ENCODE measurements at regions not wholly inside any gene's neighbourhood (a gene's known extent, or its start where the extent isn't known, plus 50 kb on each side); places are given as distances from the start of the nearest gene placed in this dataset.

DNA sequence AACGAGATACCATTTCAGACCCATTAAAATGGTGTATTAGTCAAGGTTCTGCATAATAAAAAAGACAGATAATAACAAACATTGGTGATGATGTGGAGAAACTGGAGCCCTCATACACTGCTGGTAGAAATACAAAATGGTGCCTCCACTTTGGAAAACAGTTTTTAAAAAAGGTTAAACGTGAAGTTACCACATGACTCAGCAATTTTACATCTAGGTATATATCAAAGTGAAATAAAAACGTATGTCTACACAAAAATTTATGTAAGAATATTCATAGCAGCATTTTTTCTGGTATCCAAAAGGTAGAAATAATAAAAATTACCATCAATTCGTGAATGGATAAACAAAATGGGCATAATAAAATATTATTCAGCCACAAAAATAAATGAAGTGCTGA is 519.8 kb downstream of the TLE4 start:
- no peaks in the 10 kb centered on the region for H3K4me1 ChIP-seq (replicated peaks in 1 of 4; ENCODE audit: control insufficient read depth in 3 of 4, insufficient read depth in 4 of 4, low read length in 3 of 4)

More for the DNA sequence above, 519.8 kb downstream of the TLE4 start:
- no peak overlapping the region for H3K18ac ChIP-seq (ENCODE audit: extremely low read depth, low read length)
- no peak overlapping the region for H4K5ac ChIP-seq (ENCODE audit: insufficient read length, low read depth, low read length)
- H2BK20ac ChIP-seq (ENCODE audit: low read length) = no peak overlapping the region
- TF ChIP-seq SIX5 (IDR thresholded peaks at IDR 0.05; ENCODE audit: low read depth, low read length) = no peak
- no peak for TF ChIP-seq JUND (IDR thresholded peaks at IDR 0.05; ENCODE audit: low read length)
- no peak for TF ChIP-seq SRF (IDR thresholded peaks at IDR 0.05; ENCODE audit: low read depth, low read length)
- no peak for TF ChIP-seq CTBP2 (IDR thresholded peaks at IDR 0.05; ENCODE audit: borderline replicate concordance, insufficient read depth, insufficient read length, low read length)
- TF ChIP-seq ATF2 (IDR thresholded peaks at IDR 0.05; ENCODE audit: low read length) = no peak
- no peak for TF ChIP-seq TCF12 (IDR thresholded peaks at IDR 0.05; ENCODE audit: low read depth, low read length)
- no peak for TF ChIP-seq SP4 (IDR thresholded peaks at IDR 0.05; ENCODE audit: low read length)
- peak; percentile 59; the same call in 1 of the 2 replicates for TF ChIP-seq MAFK (IDR thresholded peaks at IDR 0.05; ENCODE audit: low read depth, low read length)
- TF ChIP-seq POLR2A (IDR thresholded peaks at IDR 0.05; ENCODE audit: control extremely low read depth in 1 of 2, low read depth in 2 of 2, low read length in 2 of 2) = no peak
- no peak for TF ChIP-seq TAF1 (IDR thresholded peaks at IDR 0.05; ENCODE audit: low read depth, low read length)
- peak; percentile 68; the same call in 1 of the 2 replicates for TF ChIP-seq BACH1 (IDR thresholded peaks at IDR 0.05; ENCODE audit: low read length)
- no peak for TF ChIP-seq POU5F1 (IDR thresholded peaks at IDR 0.05; ENCODE audit: low read depth, low read length)
- TF ChIP-seq TEAD4 (IDR thresholded peaks at IDR 0.05; ENCODE audit: low read depth, low read length) = no peak
- no peak for TF ChIP-seq BRCA1 (IDR thresholded peaks at IDR 0.05; ENCODE audit: low read depth, low read length)
- TF ChIP-seq CHD2 (IDR thresholded peaks at IDR 0.05; ENCODE audit: low read length) = no peak
- no peaks in the 10 kb centered on the region for H3K23me2 ChIP-seq (ENCODE audit: low read depth, low read length)
- no peaks in the 10 kb centered on the region for H4K20me1 ChIP-seq (replicated peaks in 1 of 2; ENCODE audit: control insufficient read depth in 1 of 2, insufficient read depth in 2 of 2, low read length in 2 of 2)
- H2AFZ ChIP-seq (ENCODE audit: low read length) = no peak overlapping the region
- POLR2A ChIA-PET (ENCODE audit: partially characterized antibody) = no interaction called here
- H2AK5ac ChIP-seq (ENCODE audit: low read depth, low read length) = no peak overlapping the region
- no peaks in the 10 kb centered on the region for H3K27me3 ChIP-seq (replicated peaks in 1 of 4; ENCODE audit: control insufficient read depth in 3 of 4, extremely low read depth in 1 of 4, insufficient read depth in 3 of 4, low read length in 3 of 4)
- H2BK15ac ChIP-seq (ENCODE audit: low read length) = no peak overlapping the region
- no peak overlapping the region for H3K14ac ChIP-seq (ENCODE audit: insufficient read length)
- H3K23ac ChIP-seq (ENCODE audit: insufficient read length) = no peak overlapping the region
- no peak overlapping the region for H3K9ac ChIP-seq (replicated peaks in 1 of 4; ENCODE audit: extremely low read depth in 1 of 4, low read depth in 3 of 4, low read length in 3 of 4)
- H3K79me1 ChIP-seq (ENCODE audit: low read depth, low read length) = no peaks in the 10 kb centered on the region
- no peak overlapping the region for H2BK120ac ChIP-seq (replicated peaks; ENCODE audit: low read depth, low read length)
- H3K4me2 ChIP-seq (ENCODE audit: insufficient read depth in 1 of 2, low read depth in 2 of 2, low read length in 2 of 2) = no peak overlapping the region
- no peak overlapping the region for H3K4ac ChIP-seq (replicated peaks; ENCODE audit: insufficient read length, low read depth, low read length)
- no peaks in the 10 kb centered on the region for H3K36me3 ChIP-seq (ENCODE audit: control insufficient read depth in 2 of 4, insufficient read depth in 4 of 4, low read length in 3 of 4)
- H3K27ac ChIP-seq (ENCODE audit: low read depth, low read length) = no peak overlapping the region
- no peak overlapping the region for H2BK12ac ChIP-seq (ENCODE audit: low read depth, low read length)
- CTCF ChIA-PET (ENCODE audit: partially characterized antibody) = no interaction called here
- WGBS, 2 experiments (ENCODE audit: extremely low coverage in 1 of 2, insufficient coverage in 1 of 2, insufficient read length in 1 of 2, insufficient replicate concordance in 2 of 2, low coverage in 1 of 2, low lambda C conversion rate in 2 of 2, missing lambda C conversion rate in 1 of 2) = 85% methylated on average over 4 of the region's 4 CpGs; no CpG with 5 or more reads in 1 of the 2 experiments
- FAIRE-seq (no peak), DNase-seq (ENCODE audit: low read depth in 1 of 2, low spot score in 2 of 2) (no peak)
- no peak overlapping the region for H2BK5ac ChIP-seq (ENCODE audit: low read depth, low read length)
- H4K91ac ChIP-seq (replicated peaks; ENCODE audit: insufficient read length, low read length) = no peak overlapping the region
- H3K56ac ChIP-seq (replicated peaks; ENCODE audit: insufficient read length, low read depth, low read length) = no peak overlapping the region
- H3K4me3 ChIP-seq (ENCODE audit: extremely low read depth in 1 of 4, insufficient read depth in 2 of 4, low read depth in 3 of 4, low read length in 4 of 4) = no peak overlapping the region
- no peak overlapping the region for H4K8ac ChIP-seq (ENCODE audit: extremely low read depth, insufficient read depth, low read length)
- no peaks in the 10 kb centered on the region for H3K9me3 ChIP-seq (ENCODE audit: insufficient read depth in 2 of 2, low read depth in 1 of 2, low read length in 1 of 2)
- no peaks in the 10 kb centered on the region for H3K79me2 ChIP-seq (ENCODE audit: control insufficient read depth in 1 of 2, insufficient read depth in 2 of 2, low read length in 2 of 2)
